HG02852 (cell line): ENCODE measurements at regions not wholly inside any gene's neighbourhood (a gene's known extent, or its start where the extent isn't known, plus 50 kb on each side); places are given as distances from the start of the nearest gene placed in this dataset.

ENCODE experiments used
- ATAC-seq: cut with Tn5 transposase; IDR thresholded peaks from one replicate; pipeline ENCODE4 v1.9.1; 2021; ENCODE audit warnings: mild to moderate bottlenecking, moderate library complexity; ENCODE audit not compliant: unreplicated experiment

GRCh38 chr2:129242269-129242668 is 737.2 kb upstream of the RAB6C start:
- no peak for ATAC-seq

GRCh38 chr2:129247751-129248150 is 731.7 kb upstream of the RAB6C start:
- ATAC-seq = no peak

- no peak for ATAC-seq
Measured at GRCh38 chr2:129248198-129248597, 731.3 kb upstream of the RAB6C start.

- no peak for ATAC-seq
Measured at GRCh38 chr2:129252781-129253460, 726.5 kb upstream of the RAB6C start.

GRCh38 chr2:129253461-129253812 is 726.0 kb upstream of the RAB6C start:
- no peak for ATAC-seq

- no peak for ATAC-seq
Measured at GRCh38 chr2:129254718-129255117, 724.7 kb upstream of the RAB6C start.

DNA sequence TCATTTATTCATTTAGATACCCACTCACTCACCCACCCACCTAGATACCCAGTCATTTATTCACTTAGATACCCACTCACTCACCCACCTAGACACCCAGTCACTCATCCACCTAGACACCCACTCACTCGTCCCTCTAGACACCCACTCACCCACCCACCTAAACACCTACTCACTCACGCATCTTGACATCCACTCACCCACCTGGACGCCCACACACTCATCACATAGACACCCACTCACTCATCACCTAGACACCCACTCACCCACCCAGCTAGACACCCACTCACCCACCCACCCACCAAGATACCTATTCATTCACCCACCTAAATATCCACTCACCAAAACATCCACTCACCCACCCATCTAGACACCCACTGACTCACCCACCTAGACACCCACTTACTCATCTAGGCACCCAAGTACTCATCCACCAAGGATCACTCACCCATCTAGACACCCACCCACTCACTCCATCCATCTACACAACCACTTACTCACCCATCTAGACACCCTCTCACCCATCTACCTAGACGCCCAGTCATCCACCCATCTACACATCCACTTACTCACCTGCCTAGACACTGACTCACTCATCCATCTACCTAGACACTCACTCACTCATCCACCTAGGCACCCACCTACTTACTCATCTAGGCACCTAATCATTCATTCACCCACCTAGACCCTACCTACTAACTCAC is 723.7 kb upstream of the RAB6C start:
- no peak for ATAC-seq

DNA sequence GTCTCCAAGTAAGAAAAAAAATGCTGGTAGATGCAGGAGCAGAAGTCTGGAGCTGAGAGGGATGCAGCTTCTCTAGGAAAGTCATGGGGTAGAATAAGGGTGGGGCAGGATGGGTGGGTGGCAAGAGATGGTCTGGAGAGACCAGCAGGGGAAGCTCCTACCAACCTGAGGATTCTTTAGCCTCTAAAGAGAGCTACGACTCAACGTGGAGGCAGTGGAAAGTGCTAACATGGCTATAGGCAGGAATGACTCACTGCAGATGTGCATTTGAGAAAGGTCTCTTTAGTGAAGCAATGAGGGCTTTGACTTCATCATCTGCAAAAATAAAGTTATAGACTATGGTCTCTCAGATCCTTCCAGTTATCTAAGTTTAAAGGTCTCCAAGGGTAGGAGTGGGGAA is 722.8 kb upstream of the RAB6C start:
- no peak for ATAC-seq

GRCh38 chr2:129262934-129263333 is 716.5 kb upstream of the RAB6C start:
- no peak for ATAC-seq

GRCh38 chr2:129263939-129264338 is 715.5 kb upstream of the RAB6C start:
- no peak for ATAC-seq

DNA sequence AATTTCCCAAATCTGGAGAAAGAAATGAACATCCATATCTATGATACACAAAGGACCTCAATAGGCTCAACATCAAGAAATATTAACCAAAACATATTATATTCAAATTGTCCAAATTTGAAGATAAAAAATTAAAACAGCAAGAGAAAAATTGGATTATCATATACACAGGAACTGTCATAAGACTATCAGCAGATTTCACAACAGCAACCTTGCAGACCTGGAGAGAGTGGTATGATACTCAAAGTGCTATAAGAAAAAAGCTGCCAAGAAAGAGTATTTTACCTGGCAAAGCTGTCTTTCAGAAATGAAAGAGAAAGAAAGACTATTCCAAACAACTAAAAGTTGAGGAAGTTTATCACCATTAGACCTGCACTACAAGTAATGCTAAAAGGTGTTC is 711.9 kb upstream of the RAB6C start:
- ATAC-seq = no peak

- no peak for ATAC-seq
Measured at GRCh38 chr2:129273266-129274037, 706.0 kb upstream of the RAB6C start.

GRCh38 chr2:129274038-129274415 is 705.4 kb upstream of the RAB6C start:
- no peak for ATAC-seq

DNA sequence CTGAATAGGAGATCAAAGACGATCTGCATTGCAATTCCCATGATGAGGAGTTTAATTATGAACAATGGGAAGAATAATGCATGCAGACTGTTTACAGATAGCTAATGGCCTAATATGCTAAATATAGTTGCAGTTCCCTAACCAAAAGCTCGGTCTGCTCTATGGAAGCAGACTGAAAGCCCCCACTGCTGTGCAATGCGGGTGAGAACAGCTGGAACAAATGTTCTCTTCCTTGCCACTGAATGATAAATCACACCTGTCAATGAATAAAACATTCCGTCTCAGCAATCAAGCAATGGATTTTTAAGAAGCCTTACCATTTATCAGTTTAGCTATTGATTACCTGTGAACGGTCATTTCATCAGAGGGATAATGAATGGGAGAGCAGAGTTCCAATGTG is 704.5 kb upstream of the RAB6C start:
- no peak for ATAC-seq

- ATAC-seq = no peak
Measured at GRCh38 chr2:129275706-129276105, 703.8 kb upstream of the RAB6C start.

DNA sequence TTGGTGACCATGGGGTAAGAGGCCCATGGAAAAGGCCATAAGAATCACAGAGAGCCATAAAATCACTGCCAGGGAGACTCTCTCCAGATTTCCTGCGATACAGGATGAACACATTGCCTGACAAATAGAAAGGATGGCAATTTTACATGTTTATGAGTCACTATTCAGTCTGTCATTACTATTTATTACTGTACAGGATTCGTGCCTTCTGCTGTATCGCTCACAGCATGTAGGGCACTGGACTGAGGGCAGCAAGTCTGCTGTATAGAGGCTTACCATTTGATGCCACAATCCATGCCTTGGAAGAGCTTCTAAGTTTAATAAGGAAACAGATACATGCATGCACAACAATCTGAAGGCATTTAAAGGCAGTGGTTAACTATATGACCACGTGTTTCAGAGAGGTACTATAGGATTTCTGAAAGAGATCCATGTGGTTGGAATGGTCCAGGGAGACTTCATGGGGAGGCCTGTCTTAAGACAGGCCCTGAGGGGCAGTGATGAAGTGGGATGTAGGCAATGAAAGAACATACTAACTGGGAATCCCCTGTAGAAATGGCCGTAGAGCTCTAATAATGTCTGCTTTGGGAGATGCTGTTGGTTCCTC is 702.4 kb upstream of the RAB6C start:
- ATAC-seq = no peak

DNA sequence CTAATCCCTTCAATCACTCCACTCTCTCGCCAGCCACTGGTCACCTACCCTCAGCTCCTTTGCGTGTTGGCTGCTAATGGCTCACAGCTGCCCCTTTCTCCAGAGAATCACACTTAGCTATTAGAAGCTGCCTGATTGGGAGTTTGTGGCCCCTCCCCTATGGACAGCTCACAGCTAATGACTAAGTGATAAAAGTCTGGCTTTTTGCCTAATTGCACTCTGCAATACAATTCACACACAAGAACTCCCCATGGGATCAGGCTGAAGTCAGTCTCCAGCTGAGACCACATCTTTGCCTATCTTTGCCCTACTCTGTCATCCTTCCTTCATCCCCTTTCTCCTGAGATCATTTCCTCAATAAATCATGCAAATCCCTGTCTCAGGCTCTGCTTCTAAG is 701.9 kb upstream of the RAB6C start:
- no peak for ATAC-seq

GRCh38 chr2:129281791-129282530 is 697.5 kb upstream of the RAB6C start:
- ATAC-seq = no peak

DNA sequence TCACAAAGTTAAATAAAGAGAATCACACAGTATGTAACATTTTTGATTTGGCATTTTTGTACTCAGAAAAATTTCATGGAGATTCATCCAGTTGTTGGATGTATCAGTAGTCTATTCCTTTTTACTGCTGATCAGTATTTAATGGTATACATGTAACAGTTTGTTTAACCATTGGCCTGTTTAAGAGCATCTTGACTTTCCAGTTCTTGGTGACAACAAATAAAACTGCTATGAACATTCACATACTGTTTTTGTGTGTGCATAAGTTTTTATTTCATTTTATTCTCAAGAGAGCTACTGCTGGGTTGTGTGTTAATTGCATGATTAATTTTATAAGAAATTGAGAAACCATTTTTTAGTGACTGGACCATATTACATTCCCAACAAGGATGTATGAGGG is 694.5 kb upstream of the RAB6C start:
- no peak for ATAC-seq

DNA sequence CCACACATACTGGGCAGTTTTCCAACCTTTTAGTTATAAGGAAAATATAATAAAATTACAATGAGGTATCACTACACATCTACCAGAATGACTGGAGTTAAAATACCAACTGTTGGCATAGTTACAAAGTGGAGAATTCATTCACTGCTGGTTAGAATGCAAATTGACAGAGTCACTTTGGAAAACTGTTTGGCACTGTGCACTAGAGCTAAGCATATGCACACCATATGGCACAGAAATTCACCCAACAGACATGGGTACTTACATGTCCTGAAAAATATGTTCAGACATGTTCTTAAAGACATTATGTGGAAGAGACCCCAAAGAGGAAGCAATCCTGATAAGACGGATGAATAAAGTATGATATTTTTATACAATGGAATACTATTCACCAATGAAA is 686.1 kb upstream of the RAB6C start:
- no peak for ATAC-seq

DNA sequence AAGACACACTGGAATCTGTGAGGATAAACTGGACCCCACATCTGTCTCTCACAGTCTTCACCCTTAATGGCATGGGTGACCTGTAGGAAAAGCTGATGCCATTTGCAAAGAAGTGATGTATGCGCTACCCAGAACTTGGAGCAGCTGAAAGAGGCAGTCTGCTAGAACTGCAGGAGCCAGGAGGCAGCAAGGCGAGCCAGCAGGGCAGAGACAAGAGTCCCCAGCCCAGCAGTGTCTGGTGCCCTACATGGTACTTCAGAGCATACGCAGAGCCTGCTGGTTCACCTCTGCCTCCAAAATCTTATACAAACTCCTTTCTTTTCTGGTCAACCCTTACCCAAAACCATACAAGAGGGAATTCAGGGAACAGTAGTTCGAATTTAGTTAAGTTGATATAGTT is 683.1 kb upstream of the RAB6C start:
- ATAC-seq = no peak
